Karpas-422 (cell line): ENCODE measurements at regions not wholly inside any gene's neighbourhood (a gene's known extent, or its start where the extent isn't known, plus 50 kb on each side); places are given as distances from the start of the nearest gene placed in this dataset.

Source experiments
- DNase-seq: peaks from one replicate; pipeline ENCODE4 v3.0.0-alpha.2; 2015
- H2AFZ ChIP-seq: fragments of 200-600 bp; sonication (generic); 2 replicates; pipeline ENCODE4 v1.6.1; 2014; ENCODE audit warnings: antibody characterized with exemption, low read length, mixed read lengths
- H3K27ac ChIP-seq: fragments of 200-600 bp; sonication (generic); 2 replicates; pipeline ENCODE4 v1.5.1; 2014; ENCODE audit warnings: mild to moderate bottlenecking, low read length, moderate library complexity
- H3K27me3 ChIP-seq: fragments of 200-600 bp; sonication (generic); 2 replicates; pipeline ENCODE4 v1.6.1; 2014; ENCODE audit warnings: low read length, mixed read lengths
- H3K36me3 ChIP-seq: fragments of 200-600 bp; sonication (generic); 2 replicates; pipeline ENCODE4 v1.6.1; 2014; ENCODE audit warnings: low read length, mixed read lengths; ENCODE audit not compliant: insufficient read depth
- H3K4me1 ChIP-seq: fragments of 200-600 bp; sonication (generic); 2 replicates; pipeline ENCODE4 v1.6.1; 2014; ENCODE audit warnings: mild to moderate bottlenecking, low read length, mixed read lengths
- H3K4me2 ChIP-seq: fragments of 200-600 bp; sonication (generic); 2 replicates; pipeline ENCODE4 v1.6.1; 2014; ENCODE audit warnings: low read length, low read depth, mild to moderate bottlenecking; ENCODE audit not compliant: poor library complexity, severe bottlenecking
- H3K4me3 ChIP-seq: fragments of 200-600 bp; sonication (generic); 2 replicates; pipeline ENCODE4 v1.5.1; 2014; ENCODE audit warnings: mild to moderate bottlenecking, antibody characterized with exemption, low read length, mixed read lengths
- H3K79me2 ChIP-seq: fragments of 200-600 bp; sonication (generic); 2 replicates; pipeline ENCODE4 v1.6.1; 2014; ENCODE audit warnings: mild to moderate bottlenecking, low read length, mixed read lengths
- H3K9ac ChIP-seq: fragments of 200-600 bp; sonication (generic); 2 replicates; pipeline ENCODE4 v1.6.0; 2014; ENCODE audit warnings: low read length
- H3K9me2 ChIP-seq: fragments of 200-600 bp; sonication (generic), shearing (Covaris generic); replicated peaks from 2 replicates; pipeline ENCODE4 v1.6.0; 2014; ENCODE audit warnings: mild to moderate bottlenecking, low read length, moderate library complexity; ENCODE audit not compliant: insufficient read depth
- H3K9me3 ChIP-seq: fragments of 300-700, 200-600 bp; sonication (generic); 2 replicates; pipeline ENCODE4 v1.6.1; 2014; ENCODE audit warnings: low read length, mixed read lengths
- H4K20me1 ChIP-seq: fragments of 200-600 bp; sonication (generic); 2 replicates; pipeline ENCODE4 v1.6.1; 2014; ENCODE audit warnings: mild to moderate bottlenecking, antibody characterized with exemption, low read length, low read depth; ENCODE audit not compliant: insufficient read depth

GRCh38 chr15:70214941-70215635 lies 117.4 kb upstream of the TLE3 start:
- Histone ChIP-seq H3K36me3 (no peaks in the 10 kb centered on the region), H2AFZ (no peak overlapping the region), H3K4me1 (peaks cover 29% of the 10 kb centered on the region), H3K27ac (no peak overlapping the region), H3K9ac (no peak overlapping the region), H3K27me3 (0 out of 2 replicates have a peak, but pooled peaks cover 2% of the 10 kb centered on the region), H4K20me1 (0 out of 2 replicates have a peak, but pooled peaks cover 4% of the 10 kb centered on the region), H3K9me3 (no peaks in the 10 kb centered on the region), H3K4me3 (no peak overlapping the region), H3K4me2 (no peak overlapping the region), H3K79me2 (no peaks in the 10 kb centered on the region), H3K9me2 (no peaks in the 10 kb centered on the region)
- no peak for DNase-seq

- Histone ChIP-seq H3K9ac (no peak overlapping the region), H3K79me2 (no peaks in the 10 kb centered on the region), H2AFZ (no peak overlapping the region), H3K9me3 (no peaks in the 10 kb centered on the region), H3K4me3 (no peak overlapping the region), H4K20me1 (0 out of 2 replicates have a peak, but pooled peaks cover 4% of the 10 kb centered on the region), H3K4me2 (no peak overlapping the region), H3K36me3 (no peaks in the 10 kb centered on the region), H3K27me3 (0 out of 2 replicates have a peak, but pooled peaks cover 2% of the 10 kb centered on the region), H3K9me2 (no peaks in the 10 kb centered on the region), H3K4me1 (peaks cover 21% of the 10 kb centered on the region), H3K27ac (no peak overlapping the region)
- peak; percentile 66 for DNase-seq
These were observed 116.6 kb upstream of the TLE3 start for GRCh38 chr15:70214276-70214675.

GRCh38 chr15:70213794-70214193 lies 116.1 kb upstream of the TLE3 start:
- DNase-seq, result no peak
- no peaks in the 10 kb centered on the region for H3K36me3 ChIP-seq
- no peaks in the 10 kb centered on the region for H3K9me2 ChIP-seq
- no peaks in the 10 kb centered on the region for H3K9me3 ChIP-seq
- H3K4me3 ChIP-seq, result no peak overlapping the region
- H4K20me1 ChIP-seq, result 0 out of 2 replicates have a peak, but pooled peaks cover 4% of the 10 kb centered on the region
- no peak overlapping the region for H3K9ac ChIP-seq
- no peaks in the 10 kb centered on the region for H3K79me2 ChIP-seq
- peaks cover 21% of the 10 kb centered on the region for H3K4me1 ChIP-seq
- H3K4me2 ChIP-seq, result no peak overlapping the region
- H3K27me3 ChIP-seq, result 0 out of 2 replicates have a peak, but pooled peaks cover 2% of the 10 kb centered on the region
- H3K27ac ChIP-seq, result no peak overlapping the region
- no peak overlapping the region for H2AFZ ChIP-seq

- Histone ChIP-seq H3K9me3 (no peaks in the 10 kb centered on the region), H3K9ac (no peak overlapping the region), H3K36me3 (no peaks in the 10 kb centered on the region), H3K27me3 (0 out of 2 replicates have a peak, but pooled peaks cover 2% of the 10 kb centered on the region), H3K4me1 (peaks cover 19% of the 10 kb centered on the region), H4K20me1 (0 out of 2 replicates have a peak, but pooled peaks cover 4% of the 10 kb centered on the region), H3K27ac (no peak overlapping the region), H3K9me2 (no peaks in the 10 kb centered on the region), H3K79me2 (no peaks in the 10 kb centered on the region), H3K4me2 (no peak overlapping the region), H3K4me3 (no peak overlapping the region), H2AFZ (no peak overlapping the region)
- no peak for DNase-seq
These were observed 115.2 kb upstream of the TLE3 start for GRCh38 chr15:70212963-70213315.

- Histone ChIP-seq H3K4me3 (no peak overlapping the region), H3K4me2 (no peak overlapping the region), H3K9ac (no peak overlapping the region), H3K79me2 (no peaks in the 10 kb centered on the region), H3K36me3 (no peaks in the 10 kb centered on the region), H3K9me2 (no peaks in the 10 kb centered on the region), H3K27me3 (0 out of 2 replicates have a peak, but pooled peaks cover 2% of the 10 kb centered on the region), H4K20me1 (0 out of 2 replicates have a peak, but pooled peaks cover 4% of the 10 kb centered on the region), H3K9me3 (no peaks in the 10 kb centered on the region), H2AFZ (no peak overlapping the region), H3K4me1 (peaks cover 14% of the 10 kb centered on the region), H3K27ac (no peak overlapping the region)
- DNase-seq, result no peak
These were observed 114.7 kb upstream of the TLE3 start for GRCh38 chr15:70212286-70212962.

GRCh38 chr15:70210528-70210927 lies 112.8 kb upstream of the TLE3 start:
- Histone ChIP-seq H3K27ac (no peak overlapping the region), H4K20me1 (0 out of 2 replicates have a peak, but pooled peaks cover 4% of the 10 kb centered on the region), H3K9me3 (no peaks in the 10 kb centered on the region), H3K36me3 (no peaks in the 10 kb centered on the region), H3K79me2 (no peaks in the 10 kb centered on the region), H3K4me2 (no peak overlapping the region), H3K27me3 (0 out of 2 replicates have a peak, but pooled peaks cover 2% of the 10 kb centered on the region), H3K9ac (no peak overlapping the region), H3K9me2 (no peaks in the 10 kb centered on the region), H3K4me3 (no peak overlapping the region), H3K4me1 (peaks cover 12% of the 10 kb centered on the region), H2AFZ (no peak overlapping the region)
- peak; percentile 76 for DNase-seq

GRCh38 chr15:70210076-70210475 lies 112.4 kb upstream of the TLE3 start:
- Histone ChIP-seq H3K4me1 (peaks cover 14% of the 10 kb centered on the region), H3K4me3 (no peak overlapping the region), H3K36me3 (no peaks in the 10 kb centered on the region), H3K79me2 (no peaks in the 10 kb centered on the region), H3K4me2 (no peak overlapping the region), H3K9me2 (no peaks in the 10 kb centered on the region), H3K27me3 (0 out of 2 replicates have a peak, but pooled peaks cover 2% of the 10 kb centered on the region), H3K9me3 (no peaks in the 10 kb centered on the region), H2AFZ (no peak overlapping the region), H4K20me1 (0 out of 2 replicates have a peak, but pooled peaks cover 4% of the 10 kb centered on the region), H3K27ac (no peak overlapping the region), H3K9ac (no peak overlapping the region)
- DNase-seq, result no peak

GRCh38 chr15:70209499-70209898 lies 111.8 kb upstream of the TLE3 start:
- peaks cover 16% of the 10 kb centered on the region for H3K4me1 ChIP-seq
- 0 out of 2 replicates have a peak, but pooled peaks cover under 1% of the 10 kb centered on the region for H4K20me1 ChIP-seq
- H3K9me3 ChIP-seq, result no peaks in the 10 kb centered on the region
- H2AFZ ChIP-seq, result no peak overlapping the region
- no peak overlapping the region for H3K9ac ChIP-seq
- no peaks in the 10 kb centered on the region for H3K9me2 ChIP-seq
- no peak overlapping the region for H3K4me3 ChIP-seq
- no peak for DNase-seq
- 0 out of 2 replicates have a peak, but pooled peaks cover 2% of the 10 kb centered on the region for H3K27me3 ChIP-seq
- no peaks in the 10 kb centered on the region for H3K79me2 ChIP-seq
- no peaks in the 10 kb centered on the region for H3K36me3 ChIP-seq
- H3K4me2 ChIP-seq, result no peak overlapping the region
- H3K27ac ChIP-seq, result no peak overlapping the region
